Pulmonary artery endothelial cell (primary cell): ENCODE measurements at regions not wholly inside any gene's neighbourhood (a gene's known extent, or its start where the extent isn't known, plus 50 kb on each side); places are given as distances from the start of the nearest gene placed in this dataset.
"Not testable (repeated sequence)": the region's sequence is repeated elsewhere in the genome, so short reads cannot be mapped to it uniquely, and the experiment has no call there.

Experiments
- DNase-seq: peaks from one replicate; pipeline ENCODE4 v3.0.0-alpha.2; 2011; ENCODE audit warnings: low read depth, low spot score

GRCh38 chr2:72031346-72032110 lies 116.1 kb downstream of the CYP26B1 start:
- no peak for DNase-seq

- DNase-seq = no peak
Measured at GRCh38 chr2:72028996-72029395, 118.7 kb downstream of the CYP26B1 start.

GRCh38 chr2:72028351-72028995 lies 119.2 kb downstream of the CYP26B1 start:
- no peak for DNase-seq

GRCh38 chr2:72027426-72028161 lies 120.1 kb downstream of the CYP26B1 start:
- no peak for DNase-seq

- DNase-seq = no peak
Measured at GRCh38 chr2:72026819-72027425, 120.7 kb downstream of the CYP26B1 start.

GRCh38 chr2:72024451-72025175 lies 123.0 kb downstream of the CYP26B1 start:
- no peak for DNase-seq

- DNase-seq = no peak
Measured at GRCh38 chr2:72023678-72024390, 123.8 kb downstream of the CYP26B1 start.

GRCh38 chr2:72021371-72021770 lies 126.3 kb downstream of the CYP26B1 start:
- DNase-seq = not testable (repeated sequence)

- no peak for DNase-seq
Measured at GRCh38 chr2:72015266-72015665, 132.4 kb downstream of the CYP26B1 start.

- DNase-seq = no peak
Measured at GRCh38 chr2:72014831-72015230, 132.8 kb downstream of the CYP26B1 start.

GRCh38 chr2:72013726-72014125 lies 133.9 kb downstream of the CYP26B1 start:
- DNase-seq = no peak

GRCh38 chr2:72012886-72013574 lies 134.6 kb downstream of the CYP26B1 start:
- DNase-seq = no peak

GRCh38 chr2:72011791-72012190 lies 135.9 kb downstream of the CYP26B1 start:
- DNase-seq = no peak

GRCh38 chr2:72011370-72011689 lies 136.3 kb downstream of the CYP26B1 start:
- DNase-seq = no peak

- no peak for DNase-seq
Measured at GRCh38 chr2:72010647-72011369, 136.9 kb downstream of the CYP26B1 start.

- no peak for DNase-seq
Measured at GRCh38 chr2:72008608-72009007, 139.1 kb downstream of the CYP26B1 start.

GRCh38 chr2:72007402-72007801 lies 140.3 kb downstream of the CYP26B1 start:
- no peak for DNase-seq

- DNase-seq = no peak
Measured at GRCh38 chr2:72006188-72006736, 141.4 kb downstream of the CYP26B1 start.

GRCh38 chr2:72004976-72005375 lies 142.7 kb downstream of the CYP26B1 start:
- DNase-seq = no peak
